Sigmoid colon (tissue), 6 donors: ENCODE measurements at regions not wholly inside any gene's neighbourhood (a gene's known extent, or its start where the extent isn't known, plus 50 kb on each side); places are given as distances from the start of the nearest gene placed in this dataset.
A peak's percentile ranks its signal among the peaks of the same experiment; 100 is the strongest.

Experiments used
- DNase-seq: peaks from one replicate; pipeline ENCODE4 v3.0.0-alpha.2; 2019
- H3K27ac ChIP-seq, 4 donors: fragments of 200-600 bp; sonication (generic); one replicate each; pipeline ENCODE4 v1.5.1; 2016 to 2019; ENCODE audit warnings: mild to moderate bottlenecking in 1 of 4
- H3K27me3 ChIP-seq, 3 donors: fragments of 200-600 bp; sonication (generic); one replicate each; pipeline ENCODE4 v1.5.1; 2019; ENCODE audit warnings: mild to moderate bottlenecking in 1 of 3
- H3K36me3 ChIP-seq, 4 donors: fragments of 200-600 bp; sonication (generic); one replicate each; pipeline ENCODE4 v1.5.1; 2016 to 2019
- H3K4me1 ChIP-seq, 4 donors: fragments of 200-600 bp; sonication (generic); one replicate each; pipeline ENCODE4 v1.5.1; 2017 to 2019
- H3K4me3 ChIP-seq, 4 donors: fragments of 200-600 bp; sonication (generic); one replicate each; pipeline ENCODE4 v1.5.1; 2017 to 2019; ENCODE audit warnings: mild to moderate bottlenecking in 2 of 4, moderate library complexity in 1 of 4
- H3K9me3 ChIP-seq, 4 donors: fragments of 200-600 bp in 3 of 4; sonication (generic) in 3 of 4; one replicate each; pipeline versions ENCODE4 v1.5.1 to v1.6.1; 2013 to 2019
- CTCF ChIP-seq, 4 experiments: fragments of 450-650 bp in 3 of 4; fragments of 200-600 bp in 1 of 4; IDR thresholded peaks; one replicate each; pipeline ENCODE4 v1.5.1; 2016 to 2019; ENCODE audit warnings: antibody characterized with exemption in 4 of 4, mild to moderate bottlenecking in 3 of 4, moderate library complexity in 2 of 4
- EP300 ChIP-seq, 4 donors: sonication (generic); formaldehyde crosslinking; IDR thresholded peaks; one replicate each; pipeline ENCODE4 v1.6.1; 2017; ENCODE audit warnings: antibody characterized with exemption in 4 of 4
- POLR2A ChIP-seq, 2 donors: fragments of 450-650 bp; IDR thresholded peaks; one replicate each; pipeline ENCODE4 v1.6.1; 2016; ENCODE audit warnings: antibody characterized with exemption in 2 of 2, mild to moderate bottlenecking in 2 of 2, moderate library complexity in 2 of 2
- POLR2AphosphoS5 ChIP-seq, 4 donors: sonication (generic); formaldehyde crosslinking; IDR thresholded peaks; one replicate each; pipeline ENCODE4 v1.6.1; 2017; ENCODE audit warnings: antibody characterized with exemption in 4 of 4
- WGBS, 2 donors: extraction: QIAGEN DNeasy Blood & Tissue Kit; methylation state at CpG; one replicate each; pipeline ENCODE4 v1.1.7; 2013; 5-methylcytosine and 5-hydroxymethylcytosine counted together
- intact Hi-C: fragments of 100-400 bp; cut with DNase I; formaldehyde crosslinking; loops from one replicate; pipeline ENCODE4 v1.15.1; 2023
- donor health status: healthy with polysubstance abuse.
- donor health status: healthy.

- WGBS, 2 donors, result 24 to 72% methylated on average over 6 of the region's 6 CpGs
- Histone ChIP-seq H3K27ac (no peak overlapping the region), H3K4me3 (no peak overlapping the region), H3K36me3 (no peaks in the 10 kb centered on the region), H3K9me3 (no peaks in the 10 kb centered on the region), H3K4me1 (peaks cover 0 to 9% (median 8%) of the 10 kb centered on the region in 4 donors), H3K27me3 (no peaks in the 10 kb centered on the region)
- no peak for TF ChIP-seq POLR2A (IDR thresholded peaks at IDR 0.05)
- no peak for DNase-seq
- intact Hi-C loops, result no loop called here
These were observed 132.9 kb upstream of the SLC30A5 start for GRCh38 chr5:68960961-68961360.

- Histone ChIP-seq H3K4me1 (peaks cover 0 to 9% (median 8%) of the 10 kb centered on the region in 4 donors), H3K9me3 (no peaks in the 10 kb centered on the region), H3K4me3 (no peak overlapping the region), H3K36me3 (no peaks in the 10 kb centered on the region), H3K27ac (no peak overlapping the region), H3K27me3 (no peaks in the 10 kb centered on the region)
- TF ChIP-seq EP300 (IDR thresholded peaks at IDR 0.05), result no peak
- no peak for TF ChIP-seq CTCF (IDR thresholded peaks at IDR 0.05)
- TF ChIP-seq POLR2A (IDR thresholded peaks at IDR 0.05), result no peak
- no peak for TF ChIP-seq POLR2AphosphoS5 (IDR thresholded peaks at IDR 0.05)
- intact Hi-C loops, result loop anchor here (2.0 kb wide), 1 partner anchor 673 kb away; no protein-coding TSS in a partner anchor
- no peak for DNase-seq
- 74 to 78% methylated on average over 5 of the region's 5 CpGs for WGBS, 2 donors
These were observed 132.1 kb upstream of the SLC30A5 start for GRCh38 chr5:68961762-68962161.

GRCh38 chr5:68962757-68963484 is 130.9 kb upstream of the SLC30A5 start:
- Histone ChIP-seq H3K36me3 (no peaks in the 10 kb centered on the region), H3K4me1 (peaks cover 0 to 9% (median 8%) of the 10 kb centered on the region in 4 donors), H3K27me3 (no peaks in the 10 kb centered on the region), H3K9me3 (no peaks in the 10 kb centered on the region), H3K27ac (peak overlapping the region in 3 of 4 donors; percentile 12 to 58 (median 49)), H3K4me3 (no peak overlapping the region)
- peak; percentile 84 for DNase-seq
- TF ChIP-seq CTCF (IDR thresholded peaks at IDR 0.05) (peak; percentile 67 to 84 (median 75)), POLR2AphosphoS5 (IDR thresholded peaks at IDR 0.05) (peak in 1 of 4 donors; percentile 10), EP300 (IDR thresholded peaks at IDR 0.05) (no peak)
- 30 to 39% methylated on average over 16 of the region's 16 CpGs for WGBS, 2 donors
- intact Hi-C loops, result loop anchor here (2.0 kb wide), 1 partner anchor 674 kb away; no protein-coding TSS in a partner anchor

- no peaks in the 10 kb centered on the region for H3K36me3 ChIP-seq
- H3K27me3 ChIP-seq, result no peaks in the 10 kb centered on the region
- intact Hi-C loops, result no loop called here
- H3K4me3 ChIP-seq, result no peak overlapping the region
- no peak for DNase-seq
- TF ChIP-seq EP300 (IDR thresholded peaks at IDR 0.05) (no peak), POLR2A (IDR thresholded peaks at IDR 0.05) (no peak), POLR2AphosphoS5 (IDR thresholded peaks at IDR 0.05) (no peak), CTCF (IDR thresholded peaks at IDR 0.05) (no peak)
- no peaks in the 10 kb centered on the region for H3K9me3 ChIP-seq
- peaks cover 0 to 9% (median 8%) of the 10 kb centered on the region in 4 donors for H3K4me1 ChIP-seq
- WGBS, 2 donors, result 77 to 93% methylated on average over 3 of the region's 3 CpGs
- H3K27ac ChIP-seq, result no peak overlapping the region
These were observed 129.1 kb upstream of the SLC30A5 start for GRCh38 chr5:68964679-68965078.

- peaks cover 0 to 9% (median 8%) of the 10 kb centered on the region in 4 donors for H3K4me1 ChIP-seq
- no peaks in the 10 kb centered on the region for H3K27me3 ChIP-seq
- no peaks in the 10 kb centered on the region for H3K9me3 ChIP-seq
- no peaks in the 10 kb centered on the region for H3K36me3 ChIP-seq
- H3K4me3 ChIP-seq, result no peak overlapping the region
- no peak for DNase-seq
- H3K27ac ChIP-seq, result no peak overlapping the region
- 64 to 93% methylated on average over 3 of the region's 3 CpGs for WGBS, 2 donors
- TF ChIP-seq CTCF (IDR thresholded peaks at IDR 0.05) (no peak), POLR2A (IDR thresholded peaks at IDR 0.05) (no peak)
- intact Hi-C loops, result no loop called here
These were observed 127.9 kb upstream of the SLC30A5 start for GRCh38 chr5:68965926-68966325.
